ENCODE measurements at regions not wholly inside any gene's neighbourhood (a gene's known extent, or its start where the extent isn't known, plus 50 kb on each side); places are given as distances from the start of the nearest gene placed in this dataset.

GRCh38 chr17:33562792-33563191 is 269.7 kb upstream of the ASIC2 start:
- Histone ChIP-seq H4K20me1 (ENCODE audit: insufficient read depth, low read length) (no peaks in the 10 kb centered on the region), H3K9ac (ENCODE audit: insufficient read depth, low read length, poor library complexity, severe bottlenecking) (no peak overlapping the region), H3K4me2 (replicated peaks; ENCODE audit: extremely low read depth, low read length, poor library complexity, severe bottlenecking) (no peak overlapping the region), H3K9me3 (replicated peaks in 1 of 2; ENCODE audit: control insufficient read depth in 1 of 2, insufficient read depth in 1 of 2, low read length in 2 of 2) (peaks cover 6 to 7% of the 10 kb centered on the region in 2 donors), H3K4me3 (replicated peaks in 1 of 3; ENCODE audit: low read depth in 2 of 3, low read length in 3 of 3) (no peak overlapping the region), H3K79me2 (ENCODE audit: insufficient read depth, low read length) (no peaks in the 10 kb centered on the region), H3K27me3 (ENCODE audit: control insufficient read depth in 2 of 2, insufficient read depth in 2 of 2, low read length in 2 of 2) (no peaks in the 10 kb centered on the region), H3K36me3 (replicated peaks in 1 of 2; ENCODE audit: control insufficient read depth in 1 of 2, insufficient read depth in 2 of 2, low read length in 2 of 2) (no peaks in the 10 kb centered on the region), H3K4me1 (ENCODE audit: control insufficient read depth in 1 of 2, insufficient read depth in 2 of 2, low read length in 2 of 2) (no peaks in the 10 kb centered on the region), H2AFZ (ENCODE audit: insufficient read depth, low read depth, low read length, poor library complexity, severe bottlenecking) (no peak overlapping the region), H3K27ac (ENCODE audit: low read depth in 1 of 2, low read length in 2 of 2) (no peak overlapping the region)
- DNase-seq, result no peak
- peaks cover 3% of the 10 kb centered on the region for H3K4me1 Mint-ChIP-seq
- no peak for TF ChIP-seq CTCF (IDR thresholded peaks at IDR 0.05)
- peaks cover 6 to 12% (median 9%) of the 10 kb centered on the region in 7 donors for H3K9me3 Mint-ChIP-seq
- no peaks in the 10 kb centered on the region for H3K36me3 Mint-ChIP-seq
- no CpG with 5 or more reads among the region's 1 CpG for WGBS (ENCODE audit: insufficient coverage)
- no peak overlapping the region for H3K27ac Mint-ChIP-seq
- H3K4me3 Mint-ChIP-seq, result no peak overlapping the region
- peaks cover 0 to 2% (median 0%) of the 10 kb centered on the region in 3 donors for H3K27me3 Mint-ChIP-seq (ENCODE audit: low read depth in 3 of 3)
- intact Hi-C loops (cut with micrococcal nuclease), result no loop called here

- intact Hi-C loops (cut with micrococcal nuclease), result no loop called here
- no peaks in the 10 kb centered on the region for H3K36me3 ChIP-seq (replicated peaks in 1 of 2; ENCODE audit: control insufficient read depth in 1 of 2, insufficient read depth in 2 of 2, low read length in 2 of 2)
- H3K4me3 Mint-ChIP-seq, result no peak overlapping the region
- peaks cover 0 to 8% (median 4%) of the 10 kb centered on the region in 7 donors for H3K9me3 Mint-ChIP-seq
- no peak for DNase-seq
- H3K27me3 Mint-ChIP-seq (ENCODE audit: low read depth in 3 of 3), result peaks cover 0 to 2% (median 0%) of the 10 kb centered on the region in 3 donors
- no peaks in the 10 kb centered on the region for H3K79me2 ChIP-seq (ENCODE audit: insufficient read depth, low read length)
- WGBS (ENCODE audit: insufficient coverage), result no CpG with 5 or more reads among the region's 3 CpGs
- no peak overlapping the region for H3K27ac Mint-ChIP-seq
- no peak for TF ChIP-seq CTCF (IDR thresholded peaks at IDR 0.05)
- H3K4me1 ChIP-seq (ENCODE audit: control insufficient read depth in 1 of 2, insufficient read depth in 2 of 2, low read length in 2 of 2), result no peaks in the 10 kb centered on the region
- no peaks in the 10 kb centered on the region for H3K27me3 ChIP-seq (ENCODE audit: control insufficient read depth in 2 of 2, insufficient read depth in 2 of 2, low read length in 2 of 2)
- H3K9me3 ChIP-seq (replicated peaks in 1 of 2; ENCODE audit: control insufficient read depth in 1 of 2, insufficient read depth in 1 of 2, low read length in 2 of 2), result peaks cover under 1 to 3% of the 10 kb centered on the region in 2 donors
- no peaks in the 10 kb centered on the region for H3K36me3 Mint-ChIP-seq
- no peak overlapping the region for H3K27ac ChIP-seq (ENCODE audit: low read depth in 1 of 2, low read length in 2 of 2)
- no peak overlapping the region for H3K9ac ChIP-seq (ENCODE audit: insufficient read depth, low read length, poor library complexity, severe bottlenecking)
- no peak overlapping the region for H2AFZ ChIP-seq (ENCODE audit: insufficient read depth, low read depth, low read length, poor library complexity, severe bottlenecking)
- peaks cover 3% of the 10 kb centered on the region for H3K4me1 Mint-ChIP-seq
- H3K4me2 ChIP-seq (replicated peaks; ENCODE audit: extremely low read depth, low read length, poor library complexity, severe bottlenecking), result no peak overlapping the region
- H4K20me1 ChIP-seq (ENCODE audit: insufficient read depth, low read length), result no peaks in the 10 kb centered on the region
- H3K4me3 ChIP-seq (replicated peaks in 1 of 3; ENCODE audit: low read depth in 2 of 3, low read length in 3 of 3), result no peak overlapping the region
These were observed 271.1 kb upstream of the ASIC2 start for GRCh38 chr17:33564146-33564545.

Measured in CD14-positive monocyte (primary cell).